Coronary artery (tissue), 2 donors: ENCODE measurements at regions not wholly inside any gene's neighbourhood (a gene's known extent, or its start where the extent isn't known, plus 50 kb on each side); places are given as distances from the start of the nearest gene placed in this dataset.

Experiments
- DNase-seq: peaks from one replicate; pipeline ENCODE4 v3.0.0-alpha.2; 2017; ENCODE audit warnings: low spot score
- H3K27ac ChIP-seq, 2 donors: fragments of 200-600 bp; sonication (generic); one replicate each; pipeline ENCODE4 v1.5.1; 2016 to 2019
- H3K4me3 ChIP-seq: fragments of 200-600 bp; sonication (generic); 2 replicates; pipeline ENCODE4 v1.5.1; 2016; ENCODE audit warnings: mild to moderate bottlenecking, moderate library complexity
- TF ChIP-seq, protein P1 (sequence below): fragments of 200-600 bp; sonication (generic); IDR thresholded peaks from one replicate; pipeline ENCODE4 v1.5.1; 2019; ENCODE audit warnings: antibody characterized with exemption

GRCh38 chr18:38884050-38884449, 1318.5 kb upstream of the CELF4 start:
- no peak overlapping the region for H3K27ac ChIP-seq
- DNase-seq, result no peak
- TF ChIP-seq, protein P1, sequence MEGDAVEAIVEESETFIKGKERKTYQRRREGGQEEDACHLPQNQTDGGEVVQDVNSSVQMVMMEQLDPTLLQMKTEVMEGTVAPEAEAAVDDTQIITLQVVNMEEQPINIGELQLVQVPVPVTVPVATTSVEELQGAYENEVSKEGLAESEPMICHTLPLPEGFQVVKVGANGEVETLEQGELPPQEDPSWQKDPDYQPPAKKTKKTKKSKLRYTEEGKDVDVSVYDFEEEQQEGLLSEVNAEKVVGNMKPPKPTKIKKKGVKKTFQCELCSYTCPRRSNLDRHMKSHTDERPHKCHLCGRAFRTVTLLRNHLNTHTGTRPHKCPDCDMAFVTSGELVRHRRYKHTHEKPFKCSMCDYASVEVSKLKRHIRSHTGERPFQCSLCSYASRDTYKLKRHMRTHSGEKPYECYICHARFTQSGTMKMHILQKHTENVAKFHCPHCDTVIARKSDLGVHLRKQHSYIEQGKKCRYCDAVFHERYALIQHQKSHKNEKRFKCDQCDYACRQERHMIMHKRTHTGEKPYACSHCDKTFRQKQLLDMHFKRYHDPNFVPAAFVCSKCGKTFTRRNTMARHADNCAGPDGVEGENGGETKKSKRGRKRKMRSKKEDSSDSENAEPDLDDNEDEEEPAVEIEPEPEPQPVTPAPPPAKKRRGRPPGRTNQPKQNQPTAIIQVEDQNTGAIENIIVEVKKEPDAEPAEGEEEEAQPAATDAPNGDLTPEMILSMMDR, result no peak

GRCh38 chr18:38883111-38883510, 1317.5 kb upstream of the CELF4 start:
- Histone ChIP-seq H3K27ac (no peak overlapping the region), H3K4me3 (no peak overlapping the region)
- TF ChIP-seq, protein P1, result no peak
- DNase-seq, result no peak

More at GRCh38 chr18:38884050-38884449, 1318.5 kb upstream of the CELF4 start:
- H3K4me3 ChIP-seq, result no peak overlapping the region

DNA sequence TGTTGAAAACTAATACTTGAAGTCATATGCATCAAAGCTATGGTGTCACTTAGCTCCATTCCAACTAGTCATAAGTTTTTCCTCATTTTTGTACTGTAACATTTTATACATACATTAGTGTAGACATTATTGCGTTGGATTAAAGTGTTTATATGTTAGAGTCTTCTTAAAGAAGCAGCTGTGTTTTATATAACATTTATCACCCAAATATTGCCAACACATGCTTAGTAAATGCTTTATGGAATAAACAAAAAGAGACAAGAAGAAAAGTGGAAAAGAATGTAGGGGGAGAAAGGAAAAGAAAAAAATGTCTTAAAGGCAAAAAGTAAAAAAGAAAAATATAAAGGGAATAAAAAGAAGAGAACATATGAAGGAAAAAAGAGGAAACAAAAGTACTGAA, 1314.3 kb upstream of the CELF4 start:
- no peak for DNase-seq
- Histone ChIP-seq H3K27ac (no peak overlapping the region), H3K4me3 (no peak overlapping the region)
- TF ChIP-seq, protein P1, result no peak

GRCh38 chr18:38872342-38872741, 1306.7 kb upstream of the CELF4 start:
- no peak for DNase-seq
- Histone ChIP-seq H3K27ac (no peak overlapping the region), H3K4me3 (no peak overlapping the region)
- TF ChIP-seq, protein P1, result no peak

DNA sequence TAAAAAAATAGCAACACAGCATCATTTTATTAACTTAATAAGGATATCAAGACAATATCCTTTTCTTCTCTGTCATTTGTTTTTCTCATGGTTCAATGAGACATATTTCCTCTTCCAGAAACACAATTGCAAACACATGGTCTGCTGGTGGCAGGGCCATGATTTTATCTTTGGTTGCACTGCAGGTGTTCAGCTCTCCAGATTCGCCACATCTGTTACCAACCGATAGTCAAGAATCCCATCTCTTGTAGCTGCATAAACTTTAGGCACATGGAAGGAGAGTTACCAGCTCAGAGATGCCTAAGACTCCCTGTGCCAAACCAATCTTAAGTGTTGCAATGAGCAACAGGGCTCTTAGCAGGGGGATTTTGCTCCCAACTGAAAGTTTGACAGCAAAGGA, 1303.2 kb upstream of the CELF4 start:
- Histone ChIP-seq H3K4me3 (no peak overlapping the region), H3K27ac (no peak overlapping the region)
- no peak for DNase-seq
- TF ChIP-seq, protein P1, result no peak

GRCh38 chr18:38867680-38868079, 1302.1 kb upstream of the CELF4 start:
- Histone ChIP-seq H3K27ac (no peak overlapping the region), H3K4me3 (no peak overlapping the region)
- TF ChIP-seq, protein P1, result no peak
- no peak for DNase-seq

GRCh38 chr18:38851526-38851925, 1285.9 kb upstream of the CELF4 start:
- no peak overlapping the region for H3K4me3 ChIP-seq
- TF ChIP-seq, protein P1, result no peak
- no peak overlapping the region for H3K27ac ChIP-seq
- DNase-seq, result no peak
